A673 (cell line): ENCODE measurements at regions not wholly inside any gene's neighbourhood (a gene's known extent, or its start where the extent isn't known, plus 50 kb on each side); places are given as distances from the start of the nearest gene placed in this dataset.

Experiments
- EZH2 ChIP-seq: fragments of 200-600 bp; sonication (generic); IDR thresholded peaks from 2 replicates; pipeline ENCODE4 v1.6.1; 2017; ENCODE audit warnings: borderline replicate concordance, low read depth, mild to moderate bottlenecking, mixed read lengths, antibody characterized with exemption, low read length; ENCODE audit not compliant: poor library complexity, severe bottlenecking
- TF ChIP-seq, protein P1 (sequence below): fragments of 300-800, 200-600 bp; sonication (generic); conservative IDR thresholded peaks from 2 replicates; pipeline ENCODE4 v1.5.1; 2017; ENCODE audit warnings: low read depth, mild to moderate bottlenecking, antibody characterized with exemption, low read length, moderate library complexity, mixed read lengths

DNA sequence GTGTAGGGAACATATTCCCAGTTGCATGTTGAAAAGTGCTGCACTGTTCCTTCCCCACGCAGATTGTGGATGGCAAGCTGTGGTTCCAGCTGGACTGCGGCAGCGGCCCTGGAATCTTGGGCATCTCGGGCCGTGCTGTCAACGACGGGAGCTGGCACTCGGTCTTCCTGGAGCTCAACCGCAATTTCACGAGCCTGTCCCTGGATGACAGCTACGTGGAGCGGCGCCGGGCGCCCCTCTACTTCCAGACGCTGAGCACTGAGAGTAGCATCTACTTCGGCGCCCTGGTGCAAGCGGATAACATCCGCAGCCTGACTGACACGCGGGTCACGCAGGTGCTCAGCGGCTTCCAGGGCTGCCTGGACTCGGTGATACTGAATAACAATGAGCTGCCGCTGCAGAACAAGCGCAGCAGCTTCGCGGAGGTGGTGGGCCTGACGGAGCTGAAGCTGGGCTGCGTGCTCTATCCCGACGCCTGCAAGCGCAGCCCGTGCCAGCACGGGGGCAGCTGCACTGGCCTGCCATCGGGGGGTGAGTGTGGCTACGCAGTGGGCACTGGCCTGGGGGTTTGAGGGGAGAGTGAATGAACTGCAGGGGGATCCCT is 102.7 kb upstream of the MTNR1B start:
- TF ChIP-seq EZH2 = no peak
- TF ChIP-seq, protein P1, sequence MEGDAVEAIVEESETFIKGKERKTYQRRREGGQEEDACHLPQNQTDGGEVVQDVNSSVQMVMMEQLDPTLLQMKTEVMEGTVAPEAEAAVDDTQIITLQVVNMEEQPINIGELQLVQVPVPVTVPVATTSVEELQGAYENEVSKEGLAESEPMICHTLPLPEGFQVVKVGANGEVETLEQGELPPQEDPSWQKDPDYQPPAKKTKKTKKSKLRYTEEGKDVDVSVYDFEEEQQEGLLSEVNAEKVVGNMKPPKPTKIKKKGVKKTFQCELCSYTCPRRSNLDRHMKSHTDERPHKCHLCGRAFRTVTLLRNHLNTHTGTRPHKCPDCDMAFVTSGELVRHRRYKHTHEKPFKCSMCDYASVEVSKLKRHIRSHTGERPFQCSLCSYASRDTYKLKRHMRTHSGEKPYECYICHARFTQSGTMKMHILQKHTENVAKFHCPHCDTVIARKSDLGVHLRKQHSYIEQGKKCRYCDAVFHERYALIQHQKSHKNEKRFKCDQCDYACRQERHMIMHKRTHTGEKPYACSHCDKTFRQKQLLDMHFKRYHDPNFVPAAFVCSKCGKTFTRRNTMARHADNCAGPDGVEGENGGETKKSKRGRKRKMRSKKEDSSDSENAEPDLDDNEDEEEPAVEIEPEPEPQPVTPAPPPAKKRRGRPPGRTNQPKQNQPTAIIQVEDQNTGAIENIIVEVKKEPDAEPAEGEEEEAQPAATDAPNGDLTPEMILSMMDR = no peak
